ENCODE measurements at regions not wholly inside any gene's neighbourhood (a gene's known extent, or its start where the extent isn't known, plus 50 kb on each side); places are given as distances from the start of the nearest gene placed in this dataset.
A peak's percentile ranks its signal among the peaks of the same experiment; 100 is the strongest.

- peak overlapping the region; percentile 58; the same call in 1 of the 2 replicates for H3K27ac Mint-ChIP-seq
- ATAC-seq, result no peak
- Histone ChIP-seq H3K36me3 (ENCODE audit: insufficient read depth) (no peaks in the 10 kb centered on the region), H3F3A (replicated peaks; ENCODE audit: low read depth) (no peaks in the 10 kb centered on the region), H3K4me1 (ENCODE audit: insufficient read depth) (peaks cover 26% of the 10 kb centered on the region), H2AFZ (no peak overlapping the region), H3K27ac (ENCODE audit: low read depth) (peak overlapping the region; percentile 96), H4K20me1 (replicated peaks; ENCODE audit: insufficient read depth) (no peaks in the 10 kb centered on the region), H3K4me3 (peak overlapping the region; percentile 37; the same call in 1 of the 2 replicates), H3K4me2 (peak overlapping the region; percentile 66), H3K9me2 (ENCODE audit: insufficient read depth) (peaks cover 4% of the 10 kb centered on the region; the same call in 1 of the 2 replicates), H3K27me3 (ENCODE audit: insufficient read depth) (no peaks in the 10 kb centered on the region), H3K79me2 (replicated peaks; ENCODE audit: insufficient read depth) (no peaks in the 10 kb centered on the region)
- H3K9me3 Mint-ChIP-seq, result no peaks in the 10 kb centered on the region
- peak overlapping the region; percentile 50 for H3K4me3 Mint-ChIP-seq
- H3K36me3 Mint-ChIP-seq (ENCODE audit: low read depth), result peaks cover 3% of the 10 kb centered on the region; the same call in 1 of the 3 replicates
- H3K27me3 Mint-ChIP-seq (ENCODE audit: insufficient read depth, low read depth, poor library complexity), result peaks cover 6% of the 10 kb centered on the region
- TF ChIP-seq ETS1 (IDR thresholded peaks at IDR 0.05) (no peak), CTCF (conservative IDR thresholded peaks at IDR 0.05; ENCODE audit: low read depth in 2 of 2) (peak in 1 of 2 experiments; percentile 33; a peak in 1 of 4 replicates), ZNF462 (CRISPR knock-in tag; IDR thresholded peaks at IDR 0.05) (no peak)
- no peak for DNase-seq (ENCODE audit: low spot score)
- peaks cover 31% of the 10 kb centered on the region for H3K4me1 Mint-ChIP-seq
Observed at GRCh38 chr9:6079386-6079785, 64.0 kb upstream of the RANBP6 start.

Data from GM23338 (cell line).